AG08395 (cell line): ENCODE measurements at regions not wholly inside any gene's neighbourhood (a gene's known extent, or its start where the extent isn't known, plus 50 kb on each side); places are given as distances from the start of the nearest gene placed in this dataset.
A peak's percentile ranks its signal among the peaks of the same experiment; 100 is the strongest.
"Not testable (repeated sequence)": the region's sequence is repeated elsewhere in the genome, so short reads cannot be mapped to it uniquely, and the experiment has no call there.

Experiments
- DNase-seq: peaks from one replicate; pipeline ENCODE4 v3.0.0; 2012; ENCODE audit warnings: mixed read lengths, low spot score

DNA sequence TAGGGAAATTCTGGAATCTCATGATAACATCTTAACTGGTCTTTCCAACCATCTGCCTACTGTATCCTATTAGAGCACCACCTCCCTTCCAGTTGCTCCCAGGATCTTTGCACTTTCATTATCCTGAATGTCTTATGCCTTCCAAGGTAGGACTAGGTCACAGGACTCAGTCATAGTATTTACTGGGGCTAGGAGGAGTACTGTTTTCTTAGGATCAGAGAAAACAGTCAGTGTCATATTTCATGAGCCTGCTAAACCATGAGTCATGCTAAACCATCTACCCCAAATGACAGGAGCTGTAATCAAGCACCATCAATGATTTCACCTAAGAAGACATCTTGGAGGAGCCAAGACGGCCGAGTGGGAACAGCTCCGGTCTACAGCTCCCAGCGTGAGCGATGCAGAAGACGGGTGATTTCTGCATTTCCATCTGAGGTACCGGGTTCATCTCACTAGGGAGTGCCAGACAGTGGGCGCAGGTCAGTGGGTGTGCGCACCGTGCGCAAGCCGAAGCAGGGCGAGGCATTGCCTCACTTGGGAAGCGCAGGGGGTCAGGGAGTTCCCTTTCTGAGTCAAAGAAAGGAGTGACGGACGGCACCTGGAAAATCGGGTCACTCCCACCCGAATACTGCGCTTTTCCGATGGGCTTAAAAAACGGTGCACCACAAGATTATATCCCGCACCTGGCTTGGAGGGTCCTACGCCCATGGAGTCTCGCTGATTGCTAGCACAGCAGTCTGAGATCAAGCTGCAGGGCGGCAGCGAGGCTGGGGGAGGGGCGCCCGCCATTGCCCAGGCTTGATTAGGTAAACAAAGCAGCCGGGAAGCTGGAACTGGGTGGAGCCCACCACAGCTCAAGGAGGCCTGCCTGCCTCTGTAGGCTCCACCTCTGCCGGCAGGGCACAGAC lies 1439.2 kb upstream of the ACVR2A start:
- not testable (repeated sequence) for DNase-seq

DNA sequence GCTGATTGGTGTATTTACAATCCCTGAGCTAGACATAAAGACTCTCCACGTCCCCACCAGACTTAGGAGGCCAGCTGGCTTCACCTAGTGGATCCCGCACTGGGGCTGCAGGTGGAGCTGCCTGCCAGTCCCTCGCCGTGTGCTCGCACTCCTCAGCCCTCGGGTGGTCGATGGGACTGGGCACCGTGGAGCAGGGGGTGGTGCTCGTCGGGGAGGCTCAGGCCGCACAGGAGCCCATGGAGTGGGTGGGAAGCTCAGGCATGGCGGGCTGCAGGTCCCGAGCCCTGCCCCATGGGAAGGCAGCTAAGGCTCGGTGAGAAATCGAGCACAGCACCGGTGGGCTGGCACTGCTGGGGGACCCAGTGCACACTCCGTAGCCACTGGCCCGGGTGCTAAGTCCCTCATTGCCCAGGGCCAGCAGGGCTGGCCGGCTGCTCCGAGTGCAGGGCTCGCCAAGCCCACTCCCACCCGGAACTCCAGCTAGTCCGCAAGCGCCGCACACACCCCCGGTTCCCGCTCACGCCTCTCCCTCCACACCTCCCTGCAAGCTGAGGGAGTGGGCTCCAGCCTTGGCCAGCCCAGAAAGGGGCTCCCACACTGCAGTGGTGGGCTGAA lies 1441.2 kb upstream of the ACVR2A start:
- not testable (repeated sequence) for DNase-seq

DNA sequence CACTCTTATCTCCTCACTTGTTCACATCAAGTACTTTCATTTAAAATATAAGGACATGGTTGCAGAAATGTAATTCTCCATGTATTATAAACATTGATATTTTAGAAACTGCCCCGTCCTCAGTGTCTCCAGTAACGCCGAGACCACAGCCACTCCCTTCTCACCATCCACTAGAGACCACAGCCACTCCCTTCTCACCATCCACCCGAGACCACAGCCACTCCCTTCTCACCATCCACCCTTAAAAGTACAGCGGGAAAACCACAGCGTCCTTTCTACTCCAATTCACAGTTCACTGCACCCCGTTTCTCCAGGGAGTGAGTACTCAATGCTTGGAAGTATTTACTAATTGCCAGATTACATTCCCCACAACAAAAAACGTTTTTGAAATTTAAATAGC lies 1452.2 kb upstream of the ACVR2A start:
- no peak for DNase-seq

DNA sequence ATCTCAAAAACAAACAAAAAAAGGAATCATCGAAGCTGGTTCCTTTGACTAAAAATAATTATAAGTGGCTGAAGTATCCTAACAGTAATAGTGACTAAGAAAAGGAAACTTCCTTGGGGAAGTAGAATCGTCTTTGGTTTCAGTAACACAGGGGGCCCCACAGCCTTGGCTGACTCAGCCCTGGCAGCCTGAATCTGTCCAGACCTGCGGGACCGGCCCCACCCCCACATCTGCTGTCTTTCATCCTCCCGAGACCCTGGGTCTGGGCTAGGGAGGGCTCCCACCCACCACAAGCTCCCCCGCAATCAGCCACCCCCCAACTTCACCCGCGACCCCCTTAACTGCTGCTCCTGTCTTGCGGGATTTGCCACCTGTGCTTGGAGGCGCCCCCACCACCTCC lies 1452.6 kb upstream of the ACVR2A start:
- no peak for DNase-seq

DNA sequence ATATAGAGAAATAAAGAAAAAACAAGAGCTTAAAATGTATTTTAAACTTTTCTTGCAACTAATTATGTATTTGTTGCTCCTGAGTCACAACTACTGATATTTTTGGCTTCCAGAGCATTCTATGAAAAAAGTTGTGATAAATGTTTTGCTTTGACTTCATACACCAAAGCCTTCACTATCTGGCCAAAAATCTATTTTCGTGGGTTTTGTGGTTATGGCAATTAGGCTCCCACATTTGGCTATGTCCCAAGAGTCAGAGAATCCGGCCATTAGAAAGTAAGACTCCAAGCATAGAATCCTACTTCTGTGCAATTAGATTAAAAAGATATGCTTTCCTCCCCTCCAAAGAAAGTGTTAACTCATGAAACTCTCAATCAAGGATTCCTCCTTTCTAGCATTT lies 1456.1 kb upstream of the ACVR2A start:
- no peak for DNase-seq

DNA sequence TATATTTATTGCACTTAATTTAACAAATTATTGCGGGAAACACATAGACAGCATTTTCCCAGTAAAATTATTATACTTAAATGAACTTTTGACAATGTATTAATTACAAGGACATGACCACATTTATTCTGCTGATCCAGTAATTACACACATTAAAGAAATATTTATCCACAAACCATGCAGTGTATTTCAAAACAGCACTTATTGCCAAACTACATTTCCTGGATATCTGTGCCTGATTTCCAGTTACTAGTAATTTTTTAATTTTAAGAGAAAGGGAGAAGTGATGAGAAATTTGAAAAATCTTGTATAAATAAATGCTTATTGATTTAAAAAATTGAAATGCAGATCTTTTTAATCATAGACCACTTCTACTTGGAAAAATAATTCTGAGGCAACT lies 1458.7 kb upstream of the ACVR2A start:
- DNase-seq = no peak

DNA sequence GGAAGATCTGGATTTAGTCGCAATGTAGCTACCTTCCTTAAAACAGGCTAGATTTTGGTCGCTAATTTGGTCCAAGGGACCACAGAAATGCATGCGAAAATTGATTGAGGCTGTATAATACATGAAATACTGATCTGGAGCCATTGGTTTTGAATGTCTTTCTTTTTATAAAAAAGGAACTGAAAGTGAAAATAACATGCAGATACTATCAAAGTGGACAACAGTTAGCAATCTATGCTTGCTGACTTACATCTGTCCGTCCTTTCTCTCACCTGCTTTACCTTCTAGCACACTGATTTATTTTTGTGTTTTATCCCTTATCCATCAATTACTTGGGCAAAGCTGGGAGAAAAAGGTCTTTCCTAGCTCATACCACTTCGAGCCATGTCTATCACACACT lies 1459.8 kb upstream of the ACVR2A start:
- DNase-seq = no peak

DNA sequence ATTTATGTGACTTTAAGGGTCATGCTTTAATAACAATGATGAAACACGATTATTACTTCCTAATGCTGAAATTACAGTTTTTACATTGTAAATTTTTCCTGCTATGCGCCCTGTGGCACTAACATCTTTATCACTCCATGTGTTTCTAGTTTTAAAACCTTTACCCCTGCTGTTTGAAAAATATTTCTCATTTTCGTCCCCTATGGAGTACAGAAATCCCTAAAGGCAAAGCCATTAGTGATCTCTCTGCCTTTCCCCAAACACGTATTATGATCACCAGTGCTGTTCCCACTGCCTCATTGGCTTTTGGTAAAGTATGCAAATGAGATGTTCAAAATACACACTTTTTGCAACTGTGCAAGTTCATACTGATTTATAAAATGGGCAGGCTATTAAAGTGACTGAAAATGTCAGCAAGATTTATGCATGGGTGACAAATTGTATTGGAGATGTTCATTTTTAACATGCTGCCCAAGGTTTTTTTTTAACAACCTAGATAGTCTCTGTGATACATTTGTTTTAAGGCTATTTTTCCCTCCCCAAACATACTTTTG lies 1468.2 kb upstream of the ACVR2A start:
- no peak for DNase-seq

DNA sequence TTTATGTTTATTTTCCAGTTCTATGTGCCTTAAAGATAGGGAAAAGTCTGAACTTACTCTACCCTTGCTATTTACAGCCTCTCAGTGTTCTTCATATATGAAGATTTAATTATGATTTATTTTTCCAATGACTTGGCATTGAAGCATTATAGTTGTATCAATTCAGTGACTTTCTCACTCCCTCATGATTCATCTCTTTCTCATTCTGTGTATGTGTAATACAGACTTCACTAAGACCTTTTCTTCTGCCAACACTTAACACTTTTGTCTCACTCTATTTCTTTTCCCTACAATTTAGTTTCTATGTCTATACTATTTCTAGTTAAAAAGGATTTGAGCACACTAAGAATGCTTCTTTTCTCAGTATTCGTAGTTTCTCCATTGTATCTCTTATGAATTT lies 1470.3 kb upstream of the ACVR2A start:
- DNase-seq = no peak

DNA sequence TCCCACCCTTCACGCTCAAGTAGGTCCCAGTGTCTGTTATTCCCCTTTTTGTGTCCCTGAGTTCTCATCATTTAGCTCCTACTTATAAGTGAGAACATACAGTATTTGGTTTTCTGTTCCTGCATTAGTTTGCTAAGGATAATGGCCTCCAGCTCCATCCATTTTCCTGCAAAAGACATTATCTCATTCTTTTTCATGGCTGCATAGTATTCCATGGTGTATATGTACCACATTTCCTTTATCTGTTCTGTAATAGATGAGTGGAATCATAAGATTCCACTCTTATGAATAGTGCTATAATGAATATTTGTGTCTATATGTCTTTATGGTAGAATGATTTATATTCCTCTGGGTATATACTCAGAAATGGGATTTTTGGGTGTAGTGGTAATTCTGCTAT lies 1473.5 kb upstream of the ACVR2A start:
- DNase-seq = not testable (repeated sequence)

DNA sequence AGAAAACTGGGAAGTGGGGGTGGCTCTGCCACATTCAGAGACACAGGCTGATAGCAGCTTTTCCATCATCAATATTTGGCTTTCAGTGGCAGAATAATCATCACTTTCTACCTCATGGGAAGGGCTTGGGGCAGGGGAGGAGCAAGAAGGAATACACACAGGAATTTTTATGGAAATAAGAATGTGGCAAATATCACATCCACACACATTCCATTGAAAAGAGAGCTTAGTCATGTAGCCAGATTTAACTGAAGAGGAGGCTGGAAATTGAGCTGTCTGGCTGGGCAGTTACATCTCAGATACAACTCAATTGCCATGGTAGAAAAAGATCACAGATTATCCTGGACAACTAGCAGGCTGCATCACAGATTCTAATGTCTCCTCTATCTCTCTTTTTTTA lies 1474.0 kb upstream of the ACVR2A start:
- peak; percentile 12 for DNase-seq

DNA sequence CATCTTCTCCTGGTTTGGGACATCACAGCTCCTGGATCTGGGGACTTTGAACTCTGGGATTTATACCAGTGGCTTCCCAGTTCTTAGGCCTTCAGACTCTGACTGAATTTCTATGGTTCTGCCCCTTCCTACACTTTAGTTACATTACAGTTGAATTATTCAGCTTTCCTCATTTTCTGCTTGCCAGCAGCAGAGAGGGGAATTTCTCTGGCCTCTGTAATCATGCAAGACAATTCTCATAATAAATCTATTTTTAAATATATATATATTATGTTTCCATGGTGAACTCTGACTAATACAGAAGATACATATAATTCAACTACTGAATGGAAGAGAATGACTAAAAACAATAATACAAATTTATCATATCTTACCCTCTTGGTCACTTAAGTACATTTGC lies 1478.6 kb upstream of the ACVR2A start:
- no peak for DNase-seq

DNA sequence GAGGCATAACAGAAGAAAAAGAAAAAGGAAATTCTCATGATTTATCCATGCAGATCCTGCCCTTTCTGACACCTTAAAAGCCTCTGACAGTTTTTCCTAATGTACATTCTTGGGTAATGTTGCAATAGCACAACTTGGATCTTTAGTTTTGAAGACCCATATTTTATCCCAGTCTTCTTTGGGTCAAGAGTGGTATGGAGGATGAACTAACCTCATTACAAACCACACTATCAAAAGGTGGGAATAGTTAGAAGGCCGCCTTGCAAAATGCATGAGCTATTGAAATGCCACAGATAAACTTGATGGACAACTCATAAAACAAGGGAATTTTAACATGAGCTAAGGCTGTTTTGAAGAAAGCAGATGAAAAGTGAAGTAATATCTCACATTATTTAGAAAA lies 1479.8 kb upstream of the ACVR2A start:
- DNase-seq = no peak

DNA sequence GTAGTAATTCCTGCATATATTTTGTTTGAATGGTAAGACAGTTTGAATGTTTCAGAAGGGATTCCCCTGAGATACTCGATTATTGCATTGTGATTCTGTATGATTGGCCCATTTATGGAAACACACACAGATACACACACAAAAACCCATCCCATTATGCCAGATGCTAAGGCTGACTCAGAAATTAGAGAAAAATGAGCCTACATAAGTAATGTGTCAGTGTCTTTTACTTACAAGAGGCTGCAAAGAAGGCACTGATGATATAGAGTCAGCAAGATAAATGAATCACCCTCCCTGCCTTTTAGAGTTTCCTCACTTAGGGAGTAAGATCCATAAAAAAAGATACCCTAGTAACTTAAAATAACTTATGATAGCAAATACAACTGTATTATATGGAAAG lies 1481.1 kb upstream of the ACVR2A start:
- DNase-seq = no peak

DNA sequence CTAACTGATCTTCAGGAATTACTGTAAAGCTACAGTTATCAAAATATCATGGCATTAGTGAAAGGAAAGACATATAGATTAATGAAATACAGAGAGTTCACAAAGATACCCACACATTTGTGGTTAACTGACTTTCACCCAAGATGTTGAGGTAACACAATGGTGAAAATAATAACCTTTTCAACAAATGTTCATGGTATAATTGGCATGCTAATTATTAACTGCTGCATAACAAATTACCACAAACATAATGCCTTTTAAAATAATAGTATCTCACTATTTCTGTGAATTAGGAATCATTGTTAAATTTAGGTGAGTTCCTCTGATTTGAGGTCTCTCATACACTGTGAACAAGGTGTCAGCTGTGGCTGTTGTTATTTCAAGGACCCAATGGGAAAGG lies 1493.1 kb upstream of the ACVR2A start:
- DNase-seq = no peak

DNA sequence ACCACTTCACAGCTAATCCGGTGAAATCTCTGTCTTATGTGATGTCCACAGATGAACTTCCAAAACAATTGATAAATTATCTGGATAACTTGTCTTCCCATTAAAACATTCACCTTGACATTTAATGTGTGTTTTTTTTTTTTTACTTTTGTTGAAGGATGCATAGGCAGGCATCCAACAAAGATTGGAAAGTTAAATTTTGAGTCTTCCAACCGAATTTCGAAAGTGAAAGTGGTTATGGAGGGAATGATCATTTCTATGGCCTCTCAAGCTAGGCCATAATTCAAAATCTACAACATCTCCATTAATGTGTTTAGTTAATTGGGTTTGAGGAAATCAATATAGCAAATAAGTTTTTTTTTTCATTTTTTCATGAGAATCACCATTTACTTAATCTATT lies 1495.5 kb upstream of the ACVR2A start:
- no peak for DNase-seq

DNA sequence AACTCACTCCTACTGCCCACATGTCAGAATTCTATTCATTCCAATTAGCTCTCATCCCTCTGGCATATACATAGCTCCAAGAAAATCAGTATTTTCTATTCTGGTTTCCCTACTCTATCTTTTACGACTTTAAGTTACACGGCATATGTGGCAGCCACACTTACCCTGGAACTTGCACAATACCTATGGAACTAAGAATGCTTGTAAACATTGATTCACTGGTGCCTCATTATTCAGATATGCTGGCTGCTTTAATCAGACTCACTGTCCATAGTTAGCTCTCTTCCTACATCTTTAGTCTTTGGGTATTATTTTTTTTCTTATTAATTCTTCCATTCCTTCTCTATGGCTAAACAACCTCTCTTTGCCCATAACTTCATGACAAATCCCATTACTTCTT lies 1519.9 kb upstream of the ACVR2A start:
- DNase-seq = no peak

DNA sequence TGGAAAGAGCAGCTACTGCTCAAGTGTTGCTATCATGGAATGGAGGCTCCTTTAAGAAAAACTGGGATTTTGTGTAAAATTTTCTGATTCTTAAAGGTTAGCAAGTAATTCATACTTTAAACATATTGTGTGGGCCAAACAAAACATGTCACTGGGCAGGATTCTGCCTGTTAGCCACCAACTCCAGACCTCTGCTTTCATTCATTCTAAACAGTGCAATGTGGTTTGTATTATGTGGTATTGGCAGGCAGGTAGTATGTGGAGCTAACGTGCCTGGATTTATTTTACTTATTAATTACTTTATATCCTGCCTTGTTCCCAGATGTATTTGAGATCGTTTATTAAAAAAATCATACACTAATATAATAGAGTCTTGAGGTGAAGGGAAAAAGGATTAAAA lies 1521.3 kb upstream of the ACVR2A start:
- DNase-seq = no peak

DNA sequence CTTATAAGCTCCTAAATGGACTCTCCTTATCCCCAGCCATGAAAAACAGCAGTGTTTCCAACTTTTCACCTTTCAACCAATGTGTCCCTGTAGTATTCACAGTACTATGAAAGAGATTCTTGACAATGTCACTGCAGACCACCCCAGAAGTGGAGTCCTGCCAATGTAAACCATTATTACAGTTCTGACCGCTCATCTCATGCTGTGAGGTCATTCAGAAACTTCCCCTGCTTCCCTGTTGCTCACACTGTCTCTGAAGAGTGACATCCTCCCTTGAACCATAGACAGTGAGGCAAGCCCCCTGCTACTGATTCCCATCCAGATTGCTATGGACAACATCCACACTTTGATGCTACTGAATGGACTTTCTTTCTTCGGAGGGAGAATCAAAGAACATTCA lies 1523.7 kb upstream of the ACVR2A start:
- DNase-seq = no peak

DNA sequence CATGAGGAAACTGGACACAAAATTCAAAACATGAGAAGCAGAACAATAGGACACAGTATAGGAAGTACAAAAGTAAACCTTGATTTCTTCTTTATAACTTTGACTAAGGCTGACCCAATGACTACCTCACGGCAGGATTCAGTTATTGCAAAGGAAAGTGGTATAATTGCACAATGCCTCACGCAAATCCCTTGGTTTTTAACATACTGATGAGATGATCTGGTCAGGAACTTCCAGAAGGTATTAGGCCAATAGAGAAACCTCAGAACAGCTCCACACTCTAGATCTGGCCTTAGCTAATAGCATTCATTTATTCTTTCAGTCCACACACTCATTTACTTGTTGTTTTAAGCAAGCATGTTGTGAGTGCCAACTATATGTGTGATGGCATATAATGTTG lies 1526.9 kb upstream of the ACVR2A start:
- DNase-seq = peak; percentile 31

DNA sequence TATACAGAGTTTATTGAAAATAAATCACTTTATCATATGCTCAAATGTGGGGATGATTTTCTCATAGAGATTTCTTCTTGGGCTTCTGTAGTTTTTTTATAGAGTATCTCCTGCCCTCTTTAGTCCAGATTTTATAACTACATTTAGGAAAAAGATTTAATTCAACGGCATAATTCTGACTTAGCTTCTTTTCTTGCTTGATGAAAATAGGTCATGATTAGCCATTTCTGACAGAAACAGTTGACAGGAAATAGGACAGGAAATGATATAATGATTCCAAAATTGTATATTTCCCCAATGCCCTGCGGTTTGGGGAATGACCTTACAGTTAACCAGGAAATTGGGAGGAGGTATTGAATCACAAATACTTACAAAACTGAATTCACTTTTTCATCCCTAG lies 1531.9 kb upstream of the ACVR2A start:
- peak; percentile 11 for DNase-seq

DNA sequence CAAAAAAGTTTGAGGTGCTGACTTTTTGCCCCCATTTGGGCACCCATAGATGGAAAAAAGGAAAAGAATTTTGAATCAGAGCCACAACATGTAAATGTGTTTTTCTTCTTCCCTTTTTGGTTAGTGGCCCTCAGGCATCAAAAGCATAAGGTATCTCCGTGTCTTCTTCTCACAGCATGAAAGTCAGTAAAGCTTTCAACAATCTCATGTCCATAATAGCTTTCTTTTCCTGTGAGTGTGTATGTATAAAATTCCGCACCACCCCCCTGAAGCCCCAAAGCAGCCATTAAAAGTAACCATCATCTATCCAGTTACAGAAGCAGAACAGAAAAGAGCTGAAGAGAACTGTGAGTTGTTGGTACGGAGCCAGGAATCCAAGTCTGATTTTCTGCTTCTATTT lies 1539.7 kb upstream of the ACVR2A start:
- no peak for DNase-seq

DNA sequence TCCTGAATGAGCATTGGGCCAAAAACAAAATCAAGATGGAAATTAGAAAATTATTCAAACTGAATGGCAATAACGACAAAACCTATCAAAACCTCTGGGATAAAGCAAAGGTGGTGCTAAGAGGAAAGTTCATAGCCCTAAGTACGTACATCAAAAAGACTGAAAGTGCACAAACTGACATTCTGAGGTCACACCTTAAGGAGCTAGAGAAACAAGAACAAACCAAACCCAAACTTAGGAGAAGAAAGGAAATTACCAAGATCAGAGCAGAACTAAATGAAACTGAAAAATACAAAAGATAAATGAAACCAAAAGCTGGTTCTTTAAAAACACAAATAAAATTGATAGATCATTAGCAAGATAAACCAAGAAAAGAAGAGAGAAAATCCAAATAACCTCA lies 1543.5 kb upstream of the ACVR2A start:
- no peak for DNase-seq
